ENCODE measurements at regions not wholly inside any gene's neighbourhood (a gene's known extent, or its start where the extent isn't known, plus 50 kb on each side); places are given as distances from the start of the nearest gene placed in this dataset.

DNA sequence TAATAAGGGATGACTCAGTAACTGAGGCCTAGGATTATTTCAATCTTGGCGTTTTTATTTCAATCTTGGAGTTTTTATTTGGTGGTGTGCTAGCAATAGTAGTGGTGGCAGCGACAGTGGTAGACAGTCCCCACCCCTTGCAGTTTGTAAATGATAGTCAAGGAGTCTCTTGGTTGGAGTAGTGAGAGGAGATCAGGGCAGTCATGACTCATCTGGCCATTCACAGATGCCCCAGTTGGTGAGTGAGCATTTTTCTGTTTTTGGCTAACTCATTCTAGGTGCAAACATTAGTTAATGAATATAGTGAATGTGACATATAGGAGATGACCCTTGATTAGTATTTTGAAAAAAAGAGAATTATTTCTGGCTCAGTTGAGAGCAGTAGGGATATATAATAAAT, 93.5 kb upstream of the ADAD1 start:
- Histone ChIP-seq H3K4me3 (replicated peaks in 1 of 3; ENCODE audit: insufficient read depth in 1 of 3, low read depth in 1 of 3, low read length in 3 of 3) (no peak overlapping the region), H3K27me3 (ENCODE audit: control insufficient read depth in 2 of 2, insufficient read depth in 2 of 2, low read length in 2 of 2) (no peaks in the 10 kb centered on the region), H3K9me1 (replicated peaks; ENCODE audit: control insufficient read depth, extremely low read depth, insufficient read depth, low read length) (no peaks in the 10 kb centered on the region), H3K4me2 (ENCODE audit: insufficient read depth, low read length) (no peak overlapping the region), H4K20me1 (replicated peaks; ENCODE audit: control insufficient read depth, extremely low read depth, insufficient read depth, low read length) (no peaks in the 10 kb centered on the region), H3K4me1 (ENCODE audit: control insufficient read depth, extremely low read depth, insufficient read depth, low read length) (no peaks in the 10 kb centered on the region), H3K27ac (ENCODE audit: insufficient read depth, low read depth, low read length) (no peak overlapping the region), H3K36me3 (ENCODE audit: control insufficient read depth in 2 of 2, extremely low read depth in 1 of 2, insufficient read depth in 2 of 2, low read length in 2 of 2) (peaks cover 0 to 2% of the 10 kb centered on the region in 2 experiments), H3K9ac (replicated peaks; ENCODE audit: extremely low read depth, insufficient read depth, low read length) (no peak overlapping the region), H3K79me2 (ENCODE audit: control insufficient read depth, insufficient read depth, low read length) (no peaks in the 10 kb centered on the region), H3K9me3 (replicated peaks; ENCODE audit: control insufficient read depth, insufficient read depth, low read length) (no peaks in the 10 kb centered on the region), H2AFZ (ENCODE audit: low read depth, low read length) (no peak overlapping the region)
- dilution Hi-C loops (cut with MboI; ENCODE audit: extremely low pct_ligation_motif_present, low sequenced_read_pairs) = no loop called here
- DNase-seq (ENCODE audit: low read depth, low spot score) (no peak), FAIRE-seq (no peak)
- CTCF ChIA-PET = no interaction called here
- TF ChIP-seq MAX (IDR thresholded peaks at IDR 0.05; ENCODE audit: insufficient read depth, insufficient read length) = no peak
- no peak for TF ChIP-seq JUN (IDR thresholded peaks at IDR 0.05; ENCODE audit: borderline replicate concordance, insufficient read depth, insufficient read length, low read depth)
- TF ChIP-seq, protein P1, sequence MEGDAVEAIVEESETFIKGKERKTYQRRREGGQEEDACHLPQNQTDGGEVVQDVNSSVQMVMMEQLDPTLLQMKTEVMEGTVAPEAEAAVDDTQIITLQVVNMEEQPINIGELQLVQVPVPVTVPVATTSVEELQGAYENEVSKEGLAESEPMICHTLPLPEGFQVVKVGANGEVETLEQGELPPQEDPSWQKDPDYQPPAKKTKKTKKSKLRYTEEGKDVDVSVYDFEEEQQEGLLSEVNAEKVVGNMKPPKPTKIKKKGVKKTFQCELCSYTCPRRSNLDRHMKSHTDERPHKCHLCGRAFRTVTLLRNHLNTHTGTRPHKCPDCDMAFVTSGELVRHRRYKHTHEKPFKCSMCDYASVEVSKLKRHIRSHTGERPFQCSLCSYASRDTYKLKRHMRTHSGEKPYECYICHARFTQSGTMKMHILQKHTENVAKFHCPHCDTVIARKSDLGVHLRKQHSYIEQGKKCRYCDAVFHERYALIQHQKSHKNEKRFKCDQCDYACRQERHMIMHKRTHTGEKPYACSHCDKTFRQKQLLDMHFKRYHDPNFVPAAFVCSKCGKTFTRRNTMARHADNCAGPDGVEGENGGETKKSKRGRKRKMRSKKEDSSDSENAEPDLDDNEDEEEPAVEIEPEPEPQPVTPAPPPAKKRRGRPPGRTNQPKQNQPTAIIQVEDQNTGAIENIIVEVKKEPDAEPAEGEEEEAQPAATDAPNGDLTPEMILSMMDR (IDR thresholded peaks at IDR 0.05; ENCODE audit: extremely low read depth in 1 of 2, insufficient read depth in 1 of 2, low read depth in 1 of 2, low read length in 2 of 2) = no peak
- no peak for TF ChIP-seq MYC (IDR thresholded peaks at IDR 0.05; ENCODE audit: low read depth, low read length)
- POLR2A ChIA-PET = no interaction called here
- intact Hi-C loops (cut with micrococcal nuclease) = no loop called here
- no TSS peak for BruUV-seq (replicated peaks)
